Spleen (tissue), 7 donors: ENCODE measurements at regions not wholly inside any gene's neighbourhood (a gene's known extent, or its start where the extent isn't known, plus 50 kb on each side); places are given as distances from the start of the nearest gene placed in this dataset.

ENCODE experiments used
- CTCF ChIP-seq, 11 experiments: fragments of 200-600 bp in 7 of 11; fragments of 450-650 bp in 4 of 11; sonication (generic) in 4 of 11; IDR thresholded peaks in 8 of 11; conservative IDR thresholded peaks in 3 of 11; 1 replicate in 7 of 11; 2 replicates in 4 of 11; pipeline versions ENCODE4 v1.4.0 to v1.8.0; 2016 to 2021; ENCODE audit warnings: antibody characterized with exemption in 11 of 11, inconsistent platforms in 4 of 11, mild to moderate bottlenecking in 1 of 11
- POLR2AphosphoS5 ChIP-seq, 3 donors: sonication (generic); formaldehyde crosslinking; IDR thresholded peaks; one replicate each; pipeline ENCODE4 v1.5.1; 2017; ENCODE audit warnings: antibody characterized with exemption in 3 of 3
- donor health status: DM: no; HTN: no; CAD: no; lungs with moderate emphysema.
- donor health status: DM: no; HTN: no; CAD: no.
- donor health status: DM: no; HTN: no; CAD: no.

GRCh38 chr9:90552317-90552716 is 90.3 kb downstream of the DIRAS2 start:
- no peak for TF ChIP-seq CTCF (IDR thresholded peaks at IDR 0.05 in 8 of 11, conservative IDR thresholded peaks at IDR 0.05 in 3 of 11)
- no peak for TF ChIP-seq POLR2AphosphoS5 (IDR thresholded peaks at IDR 0.05)
